NT2/D1 (cell line): ENCODE measurements at regions not wholly inside any gene's neighbourhood (a gene's known extent, or its start where the extent isn't known, plus 50 kb on each side); places are given as distances from the start of the nearest gene placed in this dataset.

Experiments
- YY1 ChIP-seq: IDR thresholded peaks from 2 replicates; pipeline ENCODE4 v1.6.1; 2011; ENCODE audit not compliant: insufficient read length, insufficient read depth
- ZNF274 ChIP-seq: IDR thresholded peaks from 2 replicates; pipeline ENCODE4 v1.6.1; 2011; ENCODE audit warnings: mild to moderate bottlenecking, low read depth, low read length

DNA sequence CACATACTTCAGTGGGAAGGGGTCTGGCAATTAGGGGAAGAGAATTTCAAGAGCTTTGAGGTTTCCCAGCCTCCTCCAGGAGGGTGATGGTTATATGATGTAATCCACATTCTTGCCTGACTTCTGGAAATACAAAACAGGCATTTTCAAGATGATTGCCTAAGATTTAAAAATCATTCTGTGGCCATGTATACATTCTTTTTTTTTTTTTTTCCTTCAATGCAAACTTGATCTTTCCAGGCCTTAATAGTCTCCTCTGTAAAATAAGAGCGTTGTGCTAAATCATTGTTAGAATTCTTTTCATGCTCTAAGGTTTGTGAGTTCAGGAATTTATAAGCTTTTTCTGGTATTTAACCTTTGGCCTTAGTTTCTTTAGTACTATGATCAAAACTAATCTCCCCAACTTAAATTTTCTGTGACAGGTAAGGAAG, 192.3 kb upstream of the HMCN1 start:
- TF ChIP-seq YY1: no peak
- no peak for TF ChIP-seq ZNF274
